Testis (tissue), 2 donors: ENCODE measurements at regions not wholly inside any gene's neighbourhood (a gene's known extent, or its start where the extent isn't known, plus 50 kb on each side); places are given as distances from the start of the nearest gene placed in this dataset.

Source experiments
- POLR2A ChIP-seq: fragments of 450-650 bp; IDR thresholded peaks from one replicate; pipeline ENCODE4 v1.6.1; 2017; ENCODE audit warnings: antibody characterized with exemption, mild to moderate bottlenecking, moderate library complexity
- TF ChIP-seq, protein P1 (sequence below), 3 experiments: fragments of 450-650 bp in 2 of 3; fragments of 200-600 bp in 1 of 3; sonication (generic) in 1 of 3; IDR thresholded peaks; one replicate each; pipeline ENCODE4 v1.5.1; 2016 to 2019; ENCODE audit warnings: antibody characterized with exemption in 3 of 3, mild to moderate bottlenecking in 2 of 3, moderate library complexity in 1 of 3

DNA sequence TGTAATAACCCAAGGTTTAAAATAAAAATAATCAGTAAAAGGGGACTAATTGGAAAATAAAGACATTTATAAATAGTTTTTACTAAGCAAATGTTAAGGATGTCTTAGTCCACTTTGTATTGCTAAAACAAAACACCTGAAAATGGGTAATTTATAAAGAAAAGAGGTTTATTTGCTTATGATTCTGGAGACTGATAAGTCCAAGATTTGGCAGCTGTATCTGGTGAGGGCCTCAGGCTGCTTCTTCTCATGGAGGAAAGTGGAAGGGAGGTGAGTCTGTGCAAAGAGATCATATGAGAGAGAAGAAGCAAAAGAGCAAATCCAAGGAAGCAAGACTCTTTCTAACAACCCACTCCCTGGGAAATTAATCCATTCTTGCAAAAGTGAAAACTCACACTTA is 299.5 kb downstream of the DSC3 start:
- no peak for TF ChIP-seq POLR2A
- TF ChIP-seq, protein P1, sequence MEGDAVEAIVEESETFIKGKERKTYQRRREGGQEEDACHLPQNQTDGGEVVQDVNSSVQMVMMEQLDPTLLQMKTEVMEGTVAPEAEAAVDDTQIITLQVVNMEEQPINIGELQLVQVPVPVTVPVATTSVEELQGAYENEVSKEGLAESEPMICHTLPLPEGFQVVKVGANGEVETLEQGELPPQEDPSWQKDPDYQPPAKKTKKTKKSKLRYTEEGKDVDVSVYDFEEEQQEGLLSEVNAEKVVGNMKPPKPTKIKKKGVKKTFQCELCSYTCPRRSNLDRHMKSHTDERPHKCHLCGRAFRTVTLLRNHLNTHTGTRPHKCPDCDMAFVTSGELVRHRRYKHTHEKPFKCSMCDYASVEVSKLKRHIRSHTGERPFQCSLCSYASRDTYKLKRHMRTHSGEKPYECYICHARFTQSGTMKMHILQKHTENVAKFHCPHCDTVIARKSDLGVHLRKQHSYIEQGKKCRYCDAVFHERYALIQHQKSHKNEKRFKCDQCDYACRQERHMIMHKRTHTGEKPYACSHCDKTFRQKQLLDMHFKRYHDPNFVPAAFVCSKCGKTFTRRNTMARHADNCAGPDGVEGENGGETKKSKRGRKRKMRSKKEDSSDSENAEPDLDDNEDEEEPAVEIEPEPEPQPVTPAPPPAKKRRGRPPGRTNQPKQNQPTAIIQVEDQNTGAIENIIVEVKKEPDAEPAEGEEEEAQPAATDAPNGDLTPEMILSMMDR (IDR thresholded peaks at IDR 0.05) = no peak
